A549 (cell line): ENCODE measurements at regions not wholly inside any gene's neighbourhood (a gene's known extent, or its start where the extent isn't known, plus 50 kb on each side); places are given as distances from the start of the nearest gene placed in this dataset.

ENCODE experiments used
- ATAC-seq, 2 experiments: fragments of 200-7000 bp in 1 of 2; fragments of >200 bp in 1 of 2; cut with Nextera tagmentation in 1 of 2; cut with Tn5 transposase in 1 of 2; 3 replicates each; pipeline versions ENCODE4 v1.8.0 to v1.9.1; 2018 to 2020; ENCODE audit warnings: mild to moderate bottlenecking in 1 of 2, moderate library complexity in 1 of 2
- CTCF ChIA-PET: fragments of 300-600 bp; sonication (Branson Sonifier 250); formaldehyde crosslinking; extraction: SDS; loops from one replicate; lab custom pipeline; 2021; ENCODE audit warnings: antibody characterized with exemption, inconsistent platforms; lab: Yijun Ruan, JAX
- POLR2A ChIA-PET: fragments of 350-600 bp; formaldehyde crosslinking; extraction: SDS; loops from one replicate; lab custom pipeline; 2021; ENCODE audit warnings: antibody characterized with exemption, inconsistent platforms; lab: Yijun Ruan, JAX
- DNase-seq, 2 experiments: peaks; one replicate each; pipeline versions ENCODE4 v3.0.0 to v3.0.0-alpha.2; 2011 to 2016; ENCODE audit warnings: low read depth in 1 of 2, low spot score in 1 of 2
- FAIRE-seq: peaks from 2 replicates; lab custom pipeline; 2011; peaks lifted over from hg19 to GRCh38; lab: Jason Lieb, UNC
- H3K27ac ChIP-seq, 2 experiments: fragments of >200 bp; sonication (Bioruptor Twin); formaldehyde crosslinking; 3 replicates each; pipeline ENCODE4 v1.5.1; 2016 to 2017
- H3K4me1 ChIP-seq: fragments of >200 bp; sonication (Bioruptor Twin); formaldehyde crosslinking; 3 replicates; pipeline ENCODE4 v1.6.1; 2016
- H3K4me2 ChIP-seq: fragments of >200 bp; sonication (Bioruptor Twin); formaldehyde crosslinking; 3 replicates; pipeline ENCODE4 v1.6.1; 2016
- H3K4me3 ChIP-seq: fragments of >200 bp; sonication (Bioruptor Twin); formaldehyde crosslinking; 3 replicates; pipeline ENCODE4 v1.5.1; 2016
- H3K9me3 ChIP-seq: fragments of >200 bp; sonication (Bioruptor Twin); formaldehyde crosslinking; 3 replicates; pipeline ENCODE4 v1.6.1; 2016
- BHLHE40 ChIP-seq: IDR thresholded peaks from 2 replicates; pipeline ENCODE4 v1.6.1; 2012; ENCODE audit warnings: low read depth, low read length, inconsistent platforms
- CBX2 ChIP-seq: fragments of 200-600 bp; sonication (generic); IDR thresholded peaks from 2 replicates; pipeline ENCODE4 v1.6.1; 2016; ENCODE audit warnings: low read depth, mild to moderate bottlenecking, borderline replicate concordance
- CBX8 ChIP-seq: fragments of 200-600 bp; sonication (generic); IDR thresholded peaks from 2 replicates; pipeline ENCODE4 v1.6.1; 2016
- CHD4 ChIP-seq: fragments of 200-600 bp; sonication (generic); IDR thresholded peaks from 2 replicates; pipeline ENCODE4 v1.6.1; 2016; ENCODE audit warnings: antibody characterized with exemption, mild to moderate bottlenecking, borderline replicate concordance
- EP300 ChIP-seq, 2 experiments: fragments of >200 bp; sonication (Bioruptor Twin); formaldehyde crosslinking; IDR thresholded peaks; 2 replicates in 1 of 2; 3 replicates in 1 of 2; pipeline ENCODE4 v1.6.1; 2016 to 2017
- FOSB ChIP-seq: fragments of 250-450 bp; sonication (Bioruptor Pico); IDR thresholded peaks from 2 replicates; pipeline ENCODE4 v1.5.0; 2020; ENCODE audit warnings: mild to moderate bottlenecking, moderate library complexity
- FOSL2 ChIP-seq, 2 experiments: fragments of 450-650 bp in 1 of 2; fragments of >200 bp in 1 of 2; sonication (Bioruptor Twin) in 1 of 2; formaldehyde crosslinking; IDR thresholded peaks; 2 replicates each; pipeline versions ENCODE4 v1.5.0 to v1.6.1; 2016 to 2020; ENCODE audit warnings: mild to moderate bottlenecking in 1 of 2, moderate library complexity in 1 of 2
- FOXS1 ChIP-seq: fragments of 250-450 bp; sonication (Bioruptor Pico); IDR thresholded peaks from 2 replicates; pipeline ENCODE4 v1.5.0; 2020; ENCODE audit warnings: mild to moderate bottlenecking, moderate library complexity
- HOXA7 ChIP-seq: fragments of 250-450 bp; sonication (Bioruptor Pico); IDR thresholded peaks from 2 replicates; pipeline ENCODE4 v1.5.0; 2020; ENCODE audit warnings: mild to moderate bottlenecking, moderate library complexity
- JUNB ChIP-seq: fragments of >200 bp; sonication (Bioruptor Twin); formaldehyde crosslinking; IDR thresholded peaks from 2 replicates; pipeline ENCODE4 v1.6.1; 2016
- MAZ ChIP-seq: fragments of 150-350 bp; IDR thresholded peaks from 2 replicates; pipeline ENCODE4 v1.6.1; 2014; ENCODE audit warnings: antibody characterized with exemption, low read depth, low read length, borderline replicate concordance
- NPAS2 ChIP-seq: fragments of 250-450 bp; sonication (Bioruptor Pico); IDR thresholded peaks from 2 replicates; pipeline ENCODE4 v1.8.0; 2022; ENCODE audit warnings: mild to moderate bottlenecking, moderate library complexity, borderline replicate concordance
- NR3C1 ChIP-seq: fragments of >200 bp; sonication (Bioruptor Twin); formaldehyde crosslinking; IDR thresholded peaks from 3 replicates; pipeline ENCODE4 v1.6.1; 2017
- POLR2A ChIP-seq: IDR thresholded peaks from 2 replicates; pipeline ENCODE4 v1.6.1; 2012; ENCODE audit warnings: mild to moderate bottlenecking, low read length
- POLR2AphosphoS2 ChIP-seq: conservative IDR thresholded peaks from 2 replicates; pipeline ENCODE4 v1.6.1; 2012; ENCODE audit warnings: low read length, improper control_type of control experiment, inconsistent platforms
- RARB ChIP-seq: fragments of 250-450 bp; sonication (Bioruptor Pico); IDR thresholded peaks from 2 replicates; pipeline ENCODE4 v1.8.0; 2021; ENCODE audit warnings: mild to moderate bottlenecking, moderate library complexity
- RCOR1 ChIP-seq: fragments of 150-350 bp; IDR thresholded peaks from 2 replicates; pipeline ENCODE4 v1.6.1; 2014; ENCODE audit warnings: antibody characterized with exemption, low read length, low read depth
- RFX5 ChIP-seq: fragments of 450-650 bp; IDR thresholded peaks from 2 replicates; pipeline ENCODE4 v1.7.1; 2014; ENCODE audit warnings: antibody characterized with exemption, mild to moderate bottlenecking, moderate library complexity
- SMC3 ChIP-seq: fragments of >200 bp; sonication (Bioruptor Twin); formaldehyde crosslinking; IDR thresholded peaks from 3 replicates; pipeline ENCODE4 v1.6.1; 2018; ENCODE audit warnings: inconsistent platforms
- SREBF2 ChIP-seq: fragments of 450-650 bp; IDR thresholded peaks from 2 replicates; pipeline ENCODE4 v1.6.1; 2014; ENCODE audit warnings: mild to moderate bottlenecking, moderate library complexity
- ZFP36 ChIP-seq: fragments of 450-650 bp; IDR thresholded peaks from 2 replicates; pipeline ENCODE4 v1.6.1; 2014; ENCODE audit warnings: borderline replicate concordance; ENCODE audit not compliant: partially characterized antibody
- WGBS: methylation state at CpG from one replicate; pipeline ENCODE4 v1.1.6; 2017; ENCODE audit errors: missing lambda C conversion rate; 5-methylcytosine and 5-hydroxymethylcytosine counted together
- TF ChIP-seq, protein P1 (sequence below): fragments of 150-350 bp; IDR thresholded peaks from 2 replicates; pipeline ENCODE4 v1.6.1; 2014; ENCODE audit warnings: low read depth, mild to moderate bottlenecking, low read length
- TF ChIP-seq, protein P2 (sequence below): fragments of >200 bp; sonication (Bioruptor Twin); formaldehyde crosslinking; IDR thresholded peaks from 3 replicates; pipeline ENCODE4 v1.6.1; 2016
- TF ChIP-seq, protein P3 (sequence below): fragments of 250-450 bp; sonication (Bioruptor Pico); IDR thresholded peaks from 2 replicates; pipeline ENCODE4 v1.5.0; 2021; ENCODE audit warnings: mild to moderate bottlenecking, moderate library complexity, borderline replicate concordance
- TF ChIP-seq, protein P4 (sequence below): IDR thresholded peaks from 2 replicates; pipeline ENCODE4 v1.6.1; 2012
- TF ChIP-seq, protein P5 (sequence below): fragments of 200-600 bp; sonication (generic); IDR thresholded peaks from 2 replicates; pipeline ENCODE4 v1.6.1; 2016; ENCODE audit warnings: antibody characterized with exemption, mild to moderate bottlenecking, moderate library complexity

DNA sequence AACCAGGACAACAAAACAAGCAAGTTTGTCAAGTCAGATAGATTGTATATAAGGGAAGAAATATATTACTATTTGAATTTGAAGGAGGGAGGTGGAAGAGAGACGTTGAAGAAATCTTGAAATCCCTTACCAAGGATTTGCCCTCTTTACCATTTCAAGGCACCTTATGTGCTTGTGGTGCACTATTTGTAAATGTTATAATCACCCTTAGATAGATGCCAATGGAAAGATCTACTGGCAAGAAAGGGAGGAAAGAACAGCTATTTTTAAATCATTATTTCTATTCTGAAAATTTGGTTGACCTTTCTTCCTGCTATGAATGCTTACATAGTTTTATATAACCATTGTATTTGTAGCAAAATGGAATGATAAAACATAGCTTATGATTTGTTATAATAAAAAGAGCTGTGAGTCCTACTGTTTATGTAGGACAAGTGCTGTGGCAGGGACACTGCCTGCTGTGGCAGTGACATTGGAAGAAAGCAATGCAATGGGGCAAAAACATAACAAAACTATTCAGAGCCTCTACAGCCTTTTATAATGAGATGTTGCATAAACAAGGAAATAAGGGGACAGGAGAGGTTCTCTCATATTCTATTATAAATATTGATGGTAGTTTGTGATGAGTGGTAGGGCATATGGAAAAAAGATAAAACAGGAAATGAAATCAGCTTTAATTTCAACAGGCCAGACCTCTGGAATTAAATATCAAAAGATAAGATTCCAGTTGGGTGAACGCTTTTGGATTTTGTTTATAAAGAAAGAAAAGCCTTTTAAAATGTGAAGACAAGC is 1145.2 kb upstream of the GJE1 start:
- POLR2A ChIA-PET, result no interaction called here
- no peak overlapping the region for H3K4me3 ChIP-seq
- DNase-seq, result no peak
- H3K27ac ChIP-seq, result no peak overlapping the region
- H3K4me1 ChIP-seq, result no peaks in the 10 kb centered on the region
- FAIRE-seq, result no peak
- WGBS, result 39% methylated on average over 2 of the region's 2 CpGs
- H3K9me3 ChIP-seq, result no peaks in the 10 kb centered on the region
- CTCF ChIA-PET, result interaction anchor here (0.6 kb wide), 1 partner anchor 144 kb away, joined by 5 read pairs; no protein-coding TSS in a partner anchor
- no peak overlapping the region for H3K4me2 ChIP-seq
- no peak for ATAC-seq
- TF ChIP-seq, protein P1, sequence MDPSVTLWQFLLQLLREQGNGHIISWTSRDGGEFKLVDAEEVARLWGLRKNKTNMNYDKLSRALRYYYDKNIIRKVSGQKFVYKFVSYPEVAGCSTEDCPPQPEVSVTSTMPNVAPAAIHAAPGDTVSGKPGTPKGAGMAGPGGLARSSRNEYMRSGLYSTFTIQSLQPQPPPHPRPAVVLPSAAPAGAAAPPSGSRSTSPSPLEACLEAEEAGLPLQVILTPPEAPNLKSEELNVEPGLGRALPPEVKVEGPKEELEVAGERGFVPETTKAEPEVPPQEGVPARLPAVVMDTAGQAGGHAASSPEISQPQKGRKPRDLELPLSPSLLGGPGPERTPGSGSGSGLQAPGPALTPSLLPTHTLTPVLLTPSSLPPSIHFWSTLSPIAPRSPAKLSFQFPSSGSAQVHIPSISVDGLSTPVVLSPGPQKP, result no peak
- TF ChIP-seq FOXS1 (CRISPR knock-in tag) (no peak), EP300 (IDR thresholded peaks at IDR 0.05) (no peak), RCOR1 (no peak), RFX5 (no peak), RARB (CRISPR knock-in tag) (no peak), JUNB (no peak), HOXA7 (no peak)
- TF ChIP-seq, protein P2, sequence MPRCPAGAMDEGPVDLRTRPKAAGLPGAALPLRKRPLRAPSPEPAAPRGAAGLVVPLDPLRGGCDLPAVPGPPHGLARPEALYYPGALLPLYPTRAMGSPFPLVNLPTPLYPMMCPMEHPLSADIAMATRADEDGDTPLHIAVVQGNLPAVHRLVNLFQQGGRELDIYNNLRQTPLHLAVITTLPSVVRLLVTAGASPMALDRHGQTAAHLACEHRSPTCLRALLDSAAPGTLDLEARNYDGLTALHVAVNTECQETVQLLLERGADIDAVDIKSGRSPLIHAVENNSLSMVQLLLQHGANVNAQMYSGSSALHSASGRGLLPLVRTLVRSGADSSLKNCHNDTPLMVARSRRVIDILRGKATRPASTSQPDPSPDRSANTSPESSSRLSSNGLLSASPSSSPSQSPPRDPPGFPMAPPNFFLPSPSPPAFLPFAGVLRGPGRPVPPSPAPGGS, result no peak
- TF ChIP-seq, protein P3, sequence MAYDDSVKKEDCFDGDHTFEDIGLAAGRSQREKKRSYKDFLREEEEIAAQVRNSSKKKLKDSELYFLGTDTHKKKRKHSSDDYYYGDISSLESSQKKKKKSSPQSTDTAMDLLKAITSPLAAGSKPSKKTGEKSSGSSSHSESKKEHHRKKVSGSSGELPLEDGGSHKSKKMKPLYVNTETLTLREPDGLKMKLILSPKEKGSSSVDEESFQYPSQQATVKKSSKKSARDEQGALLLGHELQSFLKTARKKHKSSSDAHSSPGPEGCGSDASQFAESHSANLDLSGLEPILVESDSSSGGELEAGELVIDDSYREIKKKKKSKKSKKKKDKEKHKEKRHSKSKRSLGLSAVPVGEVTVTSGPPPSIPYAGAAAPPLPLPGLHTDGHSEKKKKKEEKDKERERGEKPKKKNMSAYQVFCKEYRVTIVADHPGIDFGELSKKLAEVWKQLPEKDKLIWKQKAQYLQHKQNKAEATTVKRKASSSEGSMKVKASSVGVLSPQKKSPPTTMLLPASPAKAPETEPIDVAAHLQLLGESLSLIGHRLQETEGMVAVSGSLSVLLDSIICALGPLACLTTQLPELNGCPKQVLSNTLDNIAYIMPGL, result no peak

DNA sequence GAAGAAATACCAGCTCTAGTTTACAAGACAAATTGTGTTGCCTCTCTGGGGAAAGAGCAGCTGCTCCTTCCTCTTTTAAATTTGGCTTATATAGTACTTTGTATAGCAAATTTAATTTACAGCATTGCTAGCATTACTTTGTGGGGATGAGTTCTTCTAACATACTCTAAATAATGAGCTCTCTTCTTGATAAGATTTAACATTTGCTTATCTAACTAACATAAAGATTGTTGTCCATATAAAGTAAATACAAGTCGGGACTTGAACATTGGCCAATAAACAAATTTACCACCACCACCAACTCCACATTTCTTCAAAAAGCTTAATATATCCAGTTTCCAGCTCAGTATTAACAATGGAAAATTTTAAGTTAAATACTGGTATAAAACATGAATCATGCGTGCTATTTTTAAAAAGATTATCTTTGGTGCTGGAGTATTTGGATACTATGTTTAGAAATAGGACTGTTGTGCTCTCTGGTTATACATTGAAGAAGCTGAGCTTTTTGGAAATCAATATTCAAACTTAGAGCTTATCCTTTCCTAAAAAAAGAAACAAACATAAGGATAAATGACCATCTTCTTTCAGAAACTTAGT is 1146.9 kb upstream of the GJE1 start:
- H3K4me1 ChIP-seq, result no peaks in the 10 kb centered on the region
- ChIA-PET POLR2A (no interaction called here), CTCF (interaction anchor here (0.7 kb wide), 1 partner anchor 974 kb away, joined by 3 read pairs; no protein-coding TSS in a partner anchor)
- H3K4me3 ChIP-seq, result no peak overlapping the region
- FAIRE-seq (no peak), DNase-seq (no peak), ATAC-seq (no peak)
- WGBS, result 74% methylated on average over 2 of the region's 2 CpGs
- H3K27ac ChIP-seq, result no peak overlapping the region
- no peaks in the 10 kb centered on the region for H3K9me3 ChIP-seq
- no peak overlapping the region for H3K4me2 ChIP-seq
- TF ChIP-seq CBX8, result no peak
- TF ChIP-seq NPAS2 (CRISPR knock-in tag), result no peak
- TF ChIP-seq SMC3, result no peak
- no peak for TF ChIP-seq SREBF2
- no peak for TF ChIP-seq POLR2A
- TF ChIP-seq, protein P2, result no peak
- TF ChIP-seq, protein P4, sequence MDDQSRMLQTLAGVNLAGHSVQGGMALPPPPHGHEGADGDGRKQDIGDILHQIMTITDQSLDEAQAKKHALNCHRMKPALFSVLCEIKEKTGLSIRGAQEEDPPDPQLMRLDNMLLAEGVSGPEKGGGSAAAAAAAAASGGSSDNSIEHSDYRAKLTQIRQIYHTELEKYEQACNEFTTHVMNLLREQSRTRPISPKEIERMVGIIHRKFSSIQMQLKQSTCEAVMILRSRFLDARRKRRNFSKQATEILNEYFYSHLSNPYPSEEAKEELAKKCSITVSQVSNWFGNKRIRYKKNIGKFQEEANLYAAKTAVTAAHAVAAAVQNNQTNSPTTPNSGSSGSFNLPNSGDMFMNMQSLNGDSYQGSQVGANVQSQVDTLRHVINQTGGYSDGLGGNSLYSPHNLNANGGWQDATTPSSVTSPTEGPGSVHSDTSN, result no peak
- TF ChIP-seq, protein P5, sequence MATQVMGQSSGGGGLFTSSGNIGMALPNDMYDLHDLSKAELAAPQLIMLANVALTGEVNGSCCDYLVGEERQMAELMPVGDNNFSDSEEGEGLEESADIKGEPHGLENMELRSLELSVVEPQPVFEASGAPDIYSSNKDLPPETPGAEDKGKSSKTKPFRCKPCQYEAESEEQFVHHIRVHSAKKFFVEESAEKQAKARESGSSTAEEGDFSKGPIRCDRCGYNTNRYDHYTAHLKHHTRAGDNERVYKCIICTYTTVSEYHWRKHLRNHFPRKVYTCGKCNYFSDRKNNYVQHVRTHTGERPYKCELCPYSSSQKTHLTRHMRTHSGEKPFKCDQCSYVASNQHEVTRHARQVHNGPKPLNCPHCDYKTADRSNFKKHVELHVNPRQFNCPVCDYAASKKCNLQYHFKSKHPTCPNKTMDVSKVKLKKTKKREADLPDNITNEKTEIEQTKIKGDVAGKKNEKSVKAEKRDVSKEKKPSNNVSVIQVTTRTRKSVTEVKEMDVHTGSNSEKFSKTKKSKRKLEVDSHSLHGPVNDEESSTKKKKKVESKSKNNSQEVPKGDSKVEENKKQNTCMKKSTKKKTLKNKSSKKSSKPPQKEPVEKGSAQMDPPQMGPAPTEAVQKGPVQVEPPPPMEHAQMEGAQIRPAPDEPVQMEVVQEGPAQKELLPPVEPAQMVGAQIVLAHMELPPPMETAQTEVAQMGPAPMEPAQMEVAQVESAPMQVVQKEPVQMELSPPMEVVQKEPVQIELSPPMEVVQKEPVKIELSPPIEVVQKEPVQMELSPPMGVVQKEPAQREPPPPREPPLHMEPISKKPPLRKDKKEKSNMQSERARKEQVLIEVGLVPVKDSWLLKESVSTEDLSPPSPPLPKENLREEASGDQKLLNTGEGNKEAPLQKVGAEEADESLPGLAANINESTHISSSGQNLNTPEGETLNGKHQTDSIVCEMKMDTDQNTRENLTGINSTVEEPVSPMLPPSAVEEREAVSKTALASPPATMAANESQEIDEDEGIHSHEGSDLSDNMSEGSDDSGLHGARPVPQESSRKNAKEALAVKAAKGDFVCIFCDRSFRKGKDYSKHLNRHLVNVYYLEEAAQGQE, result no peak
- no peak for TF ChIP-seq FOSL2 (IDR thresholded peaks at IDR 0.05)
- no peak for TF ChIP-seq FOSL2 (CRISPR knock-in tag; IDR thresholded peaks at IDR 0.05)
- TF ChIP-seq ZFP36, result no peak
- no peak for TF ChIP-seq CBX2
- no peak for TF ChIP-seq BHLHE40
- TF ChIP-seq FOSB (CRISPR knock-in tag), result no peak
- no peak for TF ChIP-seq EP300 (IDR thresholded peaks at IDR 0.05)
- no peak for TF ChIP-seq JUNB
- TF ChIP-seq POLR2AphosphoS2, result no peak
- no peak for TF ChIP-seq NR3C1
- TF ChIP-seq CHD4, result no peak
- TF ChIP-seq MAZ, result no peak
